Tibial nerve (tissue), 3 donors: ENCODE measurements at regions not wholly inside any gene's neighbourhood (a gene's known extent, or its start where the extent isn't known, plus 50 kb on each side); places are given as distances from the start of the nearest gene placed in this dataset.

Experiments used
- POLR2A ChIP-seq, 2 donors: fragments of 450-650 bp; IDR thresholded peaks; one replicate each; pipeline ENCODE4 v1.6.1; 2017; ENCODE audit warnings: antibody characterized with exemption in 2 of 2, mild to moderate bottlenecking in 2 of 2, moderate library complexity in 2 of 2
- TF ChIP-seq, protein P1 (sequence below), 5 experiments: fragments of 200-600 bp in 3 of 5; fragments of 450-650 bp in 2 of 5; sonication (generic) in 3 of 5; IDR thresholded peaks; one replicate each; pipeline ENCODE4 v1.5.1; 2016 to 2019; ENCODE audit warnings: antibody characterized with exemption in 5 of 5, mild to moderate bottlenecking in 3 of 5, moderate library complexity in 2 of 5

DNA sequence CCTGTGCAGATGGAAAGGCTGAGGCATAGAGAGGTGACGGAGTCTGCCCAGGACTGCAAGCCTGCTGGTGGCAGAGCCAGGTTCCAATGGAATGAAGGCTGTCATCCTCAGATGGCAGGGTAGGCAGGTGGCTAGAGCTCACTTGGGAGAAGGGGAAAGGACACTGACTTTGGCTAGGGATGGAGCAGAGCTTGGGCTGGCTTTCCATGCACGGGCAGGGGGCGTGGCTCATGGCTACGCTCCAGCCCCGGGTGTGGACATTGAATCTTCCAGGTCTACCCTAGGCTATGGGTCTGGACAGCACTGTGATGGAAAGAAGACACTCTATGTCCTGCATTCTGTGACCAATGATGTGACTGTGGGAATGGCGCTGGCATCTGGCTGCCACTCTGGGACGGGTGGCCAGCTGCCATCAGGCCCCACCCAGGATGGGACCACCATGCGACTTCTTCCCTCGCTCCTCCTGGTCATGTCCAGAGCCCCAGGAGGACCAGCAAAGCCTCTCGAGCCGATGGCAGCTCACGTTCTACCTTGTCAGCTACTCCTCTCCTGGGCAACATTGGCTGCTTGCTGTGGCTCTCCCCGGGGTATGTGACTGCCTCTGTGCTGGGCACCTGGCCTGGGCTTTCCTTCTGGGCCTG lies 398.7 kb downstream of the TMEM121 start:
- TF ChIP-seq, protein P1, sequence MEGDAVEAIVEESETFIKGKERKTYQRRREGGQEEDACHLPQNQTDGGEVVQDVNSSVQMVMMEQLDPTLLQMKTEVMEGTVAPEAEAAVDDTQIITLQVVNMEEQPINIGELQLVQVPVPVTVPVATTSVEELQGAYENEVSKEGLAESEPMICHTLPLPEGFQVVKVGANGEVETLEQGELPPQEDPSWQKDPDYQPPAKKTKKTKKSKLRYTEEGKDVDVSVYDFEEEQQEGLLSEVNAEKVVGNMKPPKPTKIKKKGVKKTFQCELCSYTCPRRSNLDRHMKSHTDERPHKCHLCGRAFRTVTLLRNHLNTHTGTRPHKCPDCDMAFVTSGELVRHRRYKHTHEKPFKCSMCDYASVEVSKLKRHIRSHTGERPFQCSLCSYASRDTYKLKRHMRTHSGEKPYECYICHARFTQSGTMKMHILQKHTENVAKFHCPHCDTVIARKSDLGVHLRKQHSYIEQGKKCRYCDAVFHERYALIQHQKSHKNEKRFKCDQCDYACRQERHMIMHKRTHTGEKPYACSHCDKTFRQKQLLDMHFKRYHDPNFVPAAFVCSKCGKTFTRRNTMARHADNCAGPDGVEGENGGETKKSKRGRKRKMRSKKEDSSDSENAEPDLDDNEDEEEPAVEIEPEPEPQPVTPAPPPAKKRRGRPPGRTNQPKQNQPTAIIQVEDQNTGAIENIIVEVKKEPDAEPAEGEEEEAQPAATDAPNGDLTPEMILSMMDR (IDR thresholded peaks at IDR 0.05) = no peak
- TF ChIP-seq POLR2A (IDR thresholded peaks at IDR 0.05) = no peak
